ENCODE measurements at regions not wholly inside any gene's neighbourhood (a gene's known extent, or its start where the extent isn't known, plus 50 kb on each side); places are given as distances from the start of the nearest gene placed in this dataset.

- in situ Hi-C loops (cut with HindIII; ENCODE audit: low pct_ligation_motif_present, low pct_unique_long_range_greater_than_20kb, low sequenced_read_pairs): no loop called here
- no peak for DNase-seq
Measured at GRCh38 chr2:156812496-156812895, 376.3 kb downstream of the GPD2 start.

DNA sequence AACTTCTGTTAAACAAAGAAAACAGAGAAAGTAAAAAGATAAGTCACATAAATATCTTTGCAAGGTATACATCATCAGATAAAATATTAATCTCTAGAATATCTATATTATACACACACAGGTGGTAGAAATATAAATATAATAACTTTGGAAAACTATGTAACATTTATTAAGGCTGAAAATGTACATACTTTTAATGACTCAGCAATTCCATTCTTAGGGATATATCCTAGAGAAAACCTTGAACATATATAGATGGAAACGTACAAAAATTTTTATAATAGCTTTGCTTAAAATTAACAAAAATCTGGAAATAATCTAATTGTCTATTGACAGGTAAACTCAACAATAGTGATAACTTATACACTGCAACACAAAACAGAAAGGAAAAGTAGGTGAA lies 381.3 kb downstream of the GPD2 start:
- in situ Hi-C loops (cut with HindIII; ENCODE audit: low pct_ligation_motif_present, low pct_unique_long_range_greater_than_20kb, low sequenced_read_pairs): no loop called here
- DNase-seq: no peak

- no peak for DNase-seq
- in situ Hi-C loops (cut with HindIII; ENCODE audit: low pct_ligation_motif_present, low pct_unique_long_range_greater_than_20kb, low sequenced_read_pairs): no loop called here
Measured at GRCh38 chr2:156818221-156818620, 382.0 kb downstream of the GPD2 start.

- DNase-seq: no peak
- in situ Hi-C loops (cut with HindIII; ENCODE audit: low pct_ligation_motif_present, low pct_unique_long_range_greater_than_20kb, low sequenced_read_pairs): no loop called here
Measured at GRCh38 chr2:156818944-156819343, 382.8 kb downstream of the GPD2 start.

GRCh38 chr2:156826341-156826933 lies 390.3 kb downstream of the GPD2 start:
- DNase-seq: peak; percentile 4
- in situ Hi-C loops (cut with HindIII; ENCODE audit: low pct_ligation_motif_present, low pct_unique_long_range_greater_than_20kb, low sequenced_read_pairs): no loop called here

DNA sequence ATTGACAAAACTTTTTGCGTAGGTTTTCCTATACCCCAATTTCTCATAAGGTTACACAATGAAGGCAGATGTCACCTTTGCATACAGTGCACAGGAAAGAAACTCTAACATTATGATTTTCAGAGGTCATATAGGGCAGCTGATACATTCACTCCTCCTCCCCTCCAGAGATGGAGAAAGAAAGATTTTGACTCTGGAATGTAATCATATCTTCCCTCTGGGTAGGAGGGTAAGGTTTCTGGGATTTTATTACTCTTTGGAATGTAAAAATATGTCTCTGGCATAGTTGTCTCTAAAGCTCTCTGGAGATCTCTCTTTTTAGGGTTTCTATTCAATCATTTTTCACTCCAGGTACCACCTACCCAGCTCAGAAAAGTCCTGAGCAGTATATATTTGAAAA lies 398.3 kb downstream of the GPD2 start:
- DNase-seq: no peak
- in situ Hi-C loops (cut with HindIII; ENCODE audit: low pct_ligation_motif_present, low pct_unique_long_range_greater_than_20kb, low sequenced_read_pairs): no loop called here

- in situ Hi-C loops (cut with HindIII; ENCODE audit: low pct_ligation_motif_present, low pct_unique_long_range_greater_than_20kb, low sequenced_read_pairs): no loop called here
- no peak for DNase-seq
Measured at GRCh38 chr2:156837635-156838370, 401.6 kb downstream of the GPD2 start.

GRCh38 chr2:156841321-156841720 lies 405.1 kb downstream of the GPD2 start:
- no peak for DNase-seq
- in situ Hi-C loops (cut with HindIII; ENCODE audit: low pct_ligation_motif_present, low pct_unique_long_range_greater_than_20kb, low sequenced_read_pairs): no loop called here

DNA sequence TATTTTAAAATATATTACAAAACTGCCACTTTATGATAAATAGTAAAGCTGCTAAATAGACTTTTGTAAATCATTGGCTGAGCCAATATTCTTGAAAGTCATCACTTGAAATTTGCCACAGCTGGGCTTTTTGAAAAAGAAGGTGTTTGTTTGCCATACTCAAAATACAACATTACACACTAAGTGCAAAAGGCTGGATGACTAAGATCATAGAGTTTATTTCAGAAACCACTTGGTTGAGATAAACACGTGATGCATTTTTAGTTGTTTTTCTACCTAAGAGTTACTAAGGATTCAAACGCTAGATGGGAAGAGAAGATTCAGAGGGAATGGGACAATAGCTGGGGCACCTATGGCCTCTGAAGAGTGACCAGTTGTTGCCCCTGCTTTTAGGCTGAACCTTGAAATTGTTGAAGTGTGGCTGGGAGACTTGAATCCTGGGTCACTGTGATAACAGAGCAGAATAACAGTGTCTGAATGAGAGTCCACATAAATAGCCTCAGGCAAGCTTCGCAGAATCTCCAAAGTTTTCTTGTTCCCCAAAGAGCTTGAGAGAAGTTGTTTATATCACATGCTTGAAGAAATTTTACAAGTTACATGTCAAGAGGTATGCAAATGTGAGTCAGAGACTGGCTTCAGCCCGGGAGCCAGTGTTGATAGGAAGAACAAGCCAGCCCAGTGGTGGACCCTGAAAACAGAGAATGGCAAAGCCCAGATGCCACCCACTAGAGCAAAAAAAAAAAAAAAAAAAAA lies 409.8 kb downstream of the GPD2 start:
- no peak for DNase-seq
- in situ Hi-C loops (cut with HindIII; ENCODE audit: low pct_ligation_motif_present, low pct_unique_long_range_greater_than_20kb, low sequenced_read_pairs): no loop called here

- in situ Hi-C loops (cut with HindIII; ENCODE audit: low pct_ligation_motif_present, low pct_unique_long_range_greater_than_20kb, low sequenced_read_pairs): no loop called here
- no peak for DNase-seq
Measured at GRCh38 chr2:156852210-156852609, 405.3 kb upstream of the GALNT5 start.

GRCh38 chr2:156852681-156853080 lies 404.8 kb upstream of the GALNT5 start:
- in situ Hi-C loops (cut with HindIII; ENCODE audit: low pct_ligation_motif_present, low pct_unique_long_range_greater_than_20kb, low sequenced_read_pairs): no loop called here
- DNase-seq: no peak

DNA sequence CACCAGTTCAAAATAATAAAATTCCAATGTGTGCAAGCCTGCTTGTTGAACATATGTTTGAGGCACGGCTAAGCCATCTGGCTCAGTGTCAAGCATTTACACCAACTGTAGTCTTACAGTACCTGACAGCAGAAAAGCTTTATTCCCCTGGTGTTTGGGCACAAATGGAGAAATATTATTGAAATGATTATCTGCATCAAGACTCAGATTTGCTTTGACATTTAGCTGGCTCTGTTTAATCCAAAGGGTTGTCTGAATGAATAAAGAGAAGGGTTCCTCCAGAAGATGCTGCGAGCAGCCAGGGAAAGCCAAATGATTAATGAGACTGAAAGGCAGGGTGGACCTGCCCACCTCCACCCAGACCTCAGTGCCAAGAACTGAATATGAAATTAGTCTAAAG lies 393.2 kb upstream of the GALNT5 start:
- in situ Hi-C loops (cut with HindIII; ENCODE audit: low pct_ligation_motif_present, low pct_unique_long_range_greater_than_20kb, low sequenced_read_pairs): no loop called here
- no peak for DNase-seq

DNA sequence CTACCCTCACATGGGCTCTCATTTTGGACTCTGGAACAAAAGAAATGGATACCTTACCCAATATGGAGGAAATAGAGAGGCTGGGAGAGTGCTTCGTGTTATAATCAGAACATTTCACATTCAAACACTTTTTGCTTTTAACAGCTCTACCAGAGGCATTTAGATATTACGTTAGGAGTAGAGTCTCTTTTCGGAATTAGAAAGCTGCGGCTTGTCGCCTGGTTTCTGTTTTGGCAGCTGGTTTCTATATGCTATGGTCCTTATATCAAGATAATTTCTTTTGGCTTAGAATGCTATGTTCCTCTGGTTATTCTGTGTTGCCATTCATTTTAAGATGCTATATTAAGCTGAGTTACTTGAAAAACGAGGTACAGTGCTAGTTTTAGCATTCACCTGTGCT lies 392.8 kb upstream of the GALNT5 start:
- DNase-seq: no peak
- in situ Hi-C loops (cut with HindIII; ENCODE audit: low pct_ligation_motif_present, low pct_unique_long_range_greater_than_20kb, low sequenced_read_pairs): no loop called here

- no peak for DNase-seq
- in situ Hi-C loops (cut with HindIII; ENCODE audit: low pct_ligation_motif_present, low pct_unique_long_range_greater_than_20kb, low sequenced_read_pairs): no loop called here
Measured at GRCh38 chr2:156867201-156867600, 390.3 kb upstream of the GALNT5 start.

DNA sequence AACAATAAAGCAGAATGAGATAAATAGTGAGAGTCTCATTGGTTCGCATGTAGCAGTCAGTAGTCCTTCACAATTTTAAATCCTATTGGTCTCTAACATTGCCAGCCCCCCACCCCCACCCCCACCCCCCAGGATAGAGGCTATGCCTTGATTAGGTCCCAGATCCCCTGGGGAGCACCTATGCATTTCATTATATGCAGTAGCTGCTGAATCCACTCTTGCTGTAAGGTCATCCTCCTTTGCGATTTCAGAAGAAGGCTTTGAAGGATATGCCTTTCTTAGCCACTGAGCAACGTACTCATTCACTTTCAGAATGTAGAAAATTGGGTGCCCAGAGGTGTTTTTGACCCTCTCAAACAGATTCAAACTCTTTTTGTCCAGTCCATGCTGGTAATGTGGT lies 382.8 kb upstream of the GALNT5 start:
- in situ Hi-C loops (cut with HindIII; ENCODE audit: low pct_ligation_motif_present, low pct_unique_long_range_greater_than_20kb, low sequenced_read_pairs): no loop called here
- no peak for DNase-seq

DNA sequence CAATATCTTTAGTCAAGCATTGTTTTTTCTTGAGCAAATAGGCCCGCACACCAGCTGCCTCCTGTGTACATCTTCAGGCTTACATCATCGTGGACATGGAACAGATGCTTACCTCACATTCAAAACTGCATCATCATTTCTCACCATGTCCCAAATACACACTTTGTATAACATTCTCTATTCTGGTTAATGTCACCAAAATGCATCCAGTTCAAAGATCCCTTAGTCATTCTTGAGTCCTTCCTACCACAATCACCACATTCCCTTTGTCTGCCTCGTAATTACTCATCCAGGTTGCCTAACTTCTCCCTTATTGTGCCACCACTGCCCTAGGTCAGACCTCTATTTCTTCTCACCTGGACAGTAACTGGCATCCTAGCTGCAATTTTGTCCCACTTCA lies 373.7 kb upstream of the GALNT5 start:
- peak; percentile 14 for DNase-seq

GRCh38 chr2:156884216-156884615 lies 373.3 kb upstream of the GALNT5 start:
- DNase-seq: no peak
- in situ Hi-C loops (cut with HindIII; ENCODE audit: low pct_ligation_motif_present, low pct_unique_long_range_greater_than_20kb, low sequenced_read_pairs): no loop called here

More for the DNA sequence above, 373.7 kb upstream of the GALNT5 start:
- in situ Hi-C loops (cut with HindIII; ENCODE audit: low pct_ligation_motif_present, low pct_unique_long_range_greater_than_20kb, low sequenced_read_pairs): no loop called here

DNA sequence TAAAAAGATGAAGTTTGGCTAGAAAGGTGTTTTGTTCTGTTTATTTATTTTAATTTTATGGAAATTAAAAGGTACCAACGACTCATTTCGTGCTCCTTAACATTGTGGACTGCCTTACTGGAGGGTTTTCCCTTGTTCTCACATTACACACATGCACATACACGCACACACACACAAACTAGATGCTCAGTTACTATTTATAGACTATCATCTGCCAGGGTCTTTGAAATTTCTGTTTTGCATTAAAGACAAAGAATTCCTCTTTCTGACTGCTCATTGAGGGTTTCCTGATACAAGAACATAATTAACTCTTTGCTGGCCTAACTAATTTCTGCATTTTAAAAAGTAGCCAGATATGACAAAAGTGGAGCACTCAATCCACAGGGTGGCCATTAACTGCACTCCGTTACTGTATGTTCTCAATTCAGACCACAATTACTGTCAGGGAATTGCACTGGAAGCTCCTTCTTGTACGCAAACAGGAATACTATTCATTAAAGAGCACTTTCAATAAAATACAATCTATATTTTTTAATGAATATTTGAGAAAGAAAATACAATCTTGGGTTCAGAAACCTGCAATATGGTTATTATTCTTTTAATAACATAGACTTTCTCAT lies 366.9 kb upstream of the GALNT5 start:
- in situ Hi-C loops (cut with HindIII; ENCODE audit: low pct_ligation_motif_present, low pct_unique_long_range_greater_than_20kb, low sequenced_read_pairs): no loop called here

DNA sequence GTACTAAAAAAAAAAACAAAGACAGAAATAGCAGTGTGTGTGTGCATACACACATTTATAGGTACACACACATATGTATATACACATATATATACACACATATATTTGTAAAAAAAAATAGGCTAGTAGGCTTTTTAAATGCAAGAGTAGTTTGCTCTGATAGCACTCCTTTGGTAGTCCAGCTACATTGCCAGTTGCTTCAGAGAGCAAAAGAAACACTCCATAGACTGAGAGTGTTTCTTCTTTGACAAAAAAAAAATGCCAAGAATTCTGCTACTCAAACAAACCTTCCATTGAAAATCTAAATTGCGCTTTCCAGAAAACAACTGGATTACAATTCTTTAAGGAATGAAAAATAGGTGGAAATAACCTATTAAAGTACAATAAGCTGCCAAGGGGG lies 365.9 kb upstream of the GALNT5 start:
- in situ Hi-C loops (cut with HindIII; ENCODE audit: low pct_ligation_motif_present, low pct_unique_long_range_greater_than_20kb, low sequenced_read_pairs): no loop called here
- DNase-seq: no peak

More for the DNA sequence above, 366.9 kb upstream of the GALNT5 start:
- no peak for DNase-seq

All from ACHN (cell line).